ENCODE measurements at regions not wholly inside any gene's neighbourhood (a gene's known extent, or its start where the extent isn't known, plus 50 kb on each side); places are given as distances from the start of the nearest gene placed in this dataset.

DNA sequence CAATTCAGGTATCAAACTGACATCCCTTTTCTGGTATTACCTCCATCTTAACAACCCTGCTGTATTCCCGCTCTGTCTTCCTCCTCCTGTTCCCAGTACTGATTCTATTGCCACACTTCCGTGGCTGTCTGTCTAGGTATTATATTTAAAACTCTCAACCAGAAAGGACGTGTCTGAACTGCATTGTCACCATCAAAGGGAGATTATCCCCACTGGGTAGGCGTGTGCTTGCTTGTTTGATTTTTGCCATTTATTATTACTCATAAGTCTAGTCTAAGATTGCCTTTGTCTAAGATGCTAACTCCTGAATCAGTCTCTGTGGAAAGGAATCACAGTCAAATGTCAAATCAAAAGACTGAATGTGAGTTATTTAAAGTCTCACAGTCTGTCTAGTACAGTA, 650.1 kb downstream of the KCNT2 start:
- TF ChIP-seq, protein P1, sequence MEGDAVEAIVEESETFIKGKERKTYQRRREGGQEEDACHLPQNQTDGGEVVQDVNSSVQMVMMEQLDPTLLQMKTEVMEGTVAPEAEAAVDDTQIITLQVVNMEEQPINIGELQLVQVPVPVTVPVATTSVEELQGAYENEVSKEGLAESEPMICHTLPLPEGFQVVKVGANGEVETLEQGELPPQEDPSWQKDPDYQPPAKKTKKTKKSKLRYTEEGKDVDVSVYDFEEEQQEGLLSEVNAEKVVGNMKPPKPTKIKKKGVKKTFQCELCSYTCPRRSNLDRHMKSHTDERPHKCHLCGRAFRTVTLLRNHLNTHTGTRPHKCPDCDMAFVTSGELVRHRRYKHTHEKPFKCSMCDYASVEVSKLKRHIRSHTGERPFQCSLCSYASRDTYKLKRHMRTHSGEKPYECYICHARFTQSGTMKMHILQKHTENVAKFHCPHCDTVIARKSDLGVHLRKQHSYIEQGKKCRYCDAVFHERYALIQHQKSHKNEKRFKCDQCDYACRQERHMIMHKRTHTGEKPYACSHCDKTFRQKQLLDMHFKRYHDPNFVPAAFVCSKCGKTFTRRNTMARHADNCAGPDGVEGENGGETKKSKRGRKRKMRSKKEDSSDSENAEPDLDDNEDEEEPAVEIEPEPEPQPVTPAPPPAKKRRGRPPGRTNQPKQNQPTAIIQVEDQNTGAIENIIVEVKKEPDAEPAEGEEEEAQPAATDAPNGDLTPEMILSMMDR (IDR thresholded peaks at IDR 0.05; ENCODE audit: insufficient read depth, low read length, missing control alignments), result no peak
- ChIA-PET CTCF (no interaction called here), POLR2A (no interaction called here)
- H3K4me3 ChIP-seq (ENCODE audit: low read depth, low read length), result no peak overlapping the region
- no peak for DNase-seq (ENCODE audit: low read depth, low spot score)

DNA sequence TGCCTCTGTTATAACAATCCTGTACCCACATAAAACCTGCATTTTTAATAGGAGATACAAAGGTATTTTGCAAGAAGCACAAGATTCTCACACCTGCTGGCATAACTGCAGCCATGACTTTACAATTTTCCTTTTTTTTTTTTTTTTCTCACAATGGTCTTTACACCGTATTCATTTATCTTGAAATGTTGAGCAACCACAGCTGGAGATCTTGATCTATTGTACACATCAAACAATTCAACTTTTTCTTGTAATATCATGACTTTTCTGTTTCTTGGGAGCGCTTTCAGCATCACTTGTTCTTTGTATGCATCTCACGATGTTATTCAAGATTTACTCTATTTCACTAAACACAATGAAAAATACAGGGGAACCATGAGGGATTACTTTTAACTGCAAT, 651.4 kb downstream of the KCNT2 start:
- H3K4me3 ChIP-seq (ENCODE audit: low read depth, low read length), result no peak overlapping the region
- ChIA-PET POLR2A (no interaction called here), CTCF (no interaction called here)
- DNase-seq (ENCODE audit: low read depth, low spot score), result no peak
- TF ChIP-seq, protein P1 (IDR thresholded peaks at IDR 0.05; ENCODE audit: insufficient read depth, low read length, missing control alignments), result no peak

DNA sequence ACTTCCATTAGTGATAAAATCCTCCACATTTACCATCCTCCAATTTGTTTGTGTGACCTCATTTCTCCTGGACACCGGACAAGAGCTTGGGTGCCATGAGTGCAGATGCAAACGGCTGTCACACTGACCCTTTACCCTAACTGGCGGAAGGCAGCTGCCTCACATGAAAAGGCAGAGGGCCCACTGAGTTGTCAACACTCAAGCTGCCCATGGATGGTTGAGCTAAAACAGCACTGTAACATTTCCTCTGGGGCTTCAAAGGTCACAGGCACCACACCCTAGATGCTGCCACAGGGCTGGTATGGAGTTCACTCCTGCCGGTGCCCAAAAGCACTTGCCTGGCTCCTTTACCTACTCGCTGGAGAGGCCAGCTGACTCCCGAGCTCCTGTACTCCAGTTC, 653.4 kb downstream of the KCNT2 start:
- TF ChIP-seq, protein P1 (IDR thresholded peaks at IDR 0.05; ENCODE audit: insufficient read depth, low read length, missing control alignments), result no peak
- POLR2A ChIA-PET, result no interaction called here

DNA sequence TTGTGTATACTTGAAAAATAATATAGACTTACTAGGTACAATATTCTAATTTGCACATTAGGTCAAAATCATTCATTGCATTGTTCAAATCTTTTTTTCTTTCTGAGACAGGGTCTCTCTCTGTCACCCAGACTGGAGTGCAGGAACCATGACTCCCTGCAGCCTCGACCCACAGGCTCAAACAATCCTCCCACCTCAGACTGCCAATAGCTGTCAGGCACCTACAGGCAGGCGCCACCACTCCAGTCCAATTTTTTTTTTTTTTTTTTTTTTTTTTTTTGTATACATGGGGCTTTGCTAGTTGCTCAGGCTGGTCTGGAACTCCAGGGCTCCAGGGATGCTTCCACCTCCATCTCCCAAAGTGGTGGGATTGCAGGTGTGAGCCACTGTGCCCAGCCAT, 656.9 kb downstream of the KCNT2 start:
- CTCF ChIA-PET, result no interaction called here
- no peak for DNase-seq (ENCODE audit: low read depth, low spot score)

More for the DNA sequence above, 653.4 kb downstream of the KCNT2 start:
- no peak overlapping the region for H3K4me3 ChIP-seq (ENCODE audit: low read depth, low read length)
- DNase-seq (ENCODE audit: low read depth, low spot score), result no peak
- CTCF ChIA-PET, result no interaction called here

DNA sequence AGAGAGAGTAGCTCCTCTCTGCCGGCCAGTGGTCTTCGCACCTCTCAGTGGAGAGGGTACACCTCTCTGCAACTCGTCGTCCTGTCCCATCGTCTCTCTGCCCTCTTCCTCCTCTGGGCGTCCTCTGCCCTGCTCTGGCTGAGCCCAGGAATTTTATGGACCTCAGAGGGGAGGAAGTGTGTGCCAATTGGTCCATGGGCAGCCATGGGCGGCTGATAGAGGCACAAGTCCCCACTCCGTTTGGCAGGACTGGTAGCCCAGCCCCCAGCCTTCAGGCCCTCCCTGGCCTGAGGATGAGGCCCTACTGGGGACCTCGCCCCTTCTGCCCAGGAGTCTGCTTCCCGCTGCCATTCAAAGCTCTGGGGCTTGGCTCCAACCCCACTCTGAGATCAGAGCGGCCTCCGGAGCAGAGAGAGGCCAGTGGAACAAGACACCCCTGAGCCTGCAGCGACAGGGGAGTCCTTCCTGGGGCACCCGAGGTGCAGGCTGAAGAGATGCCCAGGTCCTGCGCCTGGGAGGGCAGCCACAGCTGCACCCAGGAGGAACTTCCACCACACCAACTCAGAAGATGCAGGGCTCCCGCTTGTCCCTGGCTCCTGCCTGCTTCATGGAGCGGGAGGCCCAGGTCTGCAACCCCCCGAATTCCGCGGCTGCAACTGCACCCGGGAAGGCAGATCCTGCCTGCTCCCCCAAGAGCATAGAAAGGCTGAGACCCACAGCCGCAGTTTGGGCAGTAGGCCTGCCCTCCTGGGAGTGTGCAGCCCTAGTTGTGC, 659.9 kb downstream of the KCNT2 start:
- CTCF ChIA-PET, result no interaction called here
- no peak for DNase-seq (ENCODE audit: low read depth, low spot score)
- no peak overlapping the region for H3K4me3 ChIP-seq (ENCODE audit: low read depth, low read length)
- POLR2A ChIA-PET, result no interaction called here
- TF ChIP-seq, protein P1 (IDR thresholded peaks at IDR 0.05; ENCODE audit: insufficient read depth, low read length, missing control alignments), result no peak

More for the DNA sequence above, 656.9 kb downstream of the KCNT2 start:
- TF ChIP-seq, protein P1 (IDR thresholded peaks at IDR 0.05; ENCODE audit: insufficient read depth, low read length, missing control alignments), result no peak
- POLR2A ChIA-PET, result no interaction called here
- H3K4me3 ChIP-seq (ENCODE audit: low read depth, low read length), result no peak overlapping the region

DNA sequence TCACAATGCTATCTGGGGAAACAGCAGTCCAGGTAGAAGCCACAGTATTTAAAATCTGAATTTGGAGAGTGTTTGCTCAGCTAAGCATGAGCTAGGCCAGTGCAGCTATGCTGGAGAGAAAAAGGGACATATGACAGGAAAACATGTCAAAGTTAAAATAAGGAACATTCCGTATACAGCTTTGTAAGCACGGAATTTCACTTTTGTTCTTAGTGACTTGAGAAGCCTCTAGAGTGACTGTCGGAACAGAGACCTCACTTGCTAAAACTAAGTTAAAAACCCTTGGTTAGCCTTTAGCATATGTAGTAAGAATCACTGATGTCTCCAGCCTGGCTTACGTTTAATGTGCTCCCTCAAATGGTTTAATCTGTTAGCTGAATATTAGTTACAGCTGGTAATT, 661.7 kb downstream of the KCNT2 start:
- no peak for DNase-seq (ENCODE audit: low read depth, low spot score)
- TF ChIP-seq, protein P1 (IDR thresholded peaks at IDR 0.05; ENCODE audit: insufficient read depth, low read length, missing control alignments), result no peak
- POLR2A ChIA-PET, result no interaction called here
- no peak overlapping the region for H3K4me3 ChIP-seq (ENCODE audit: low read depth, low read length)
- CTCF ChIA-PET, result no interaction called here

Data from AG04449 (cell line).